HG02943 (cell line): ENCODE measurements at regions not wholly inside any gene's neighbourhood (a gene's known extent, or its start where the extent isn't known, plus 50 kb on each side); places are given as distances from the start of the nearest gene placed in this dataset.

ENCODE experiments used
- ATAC-seq: cut with Tn5 transposase; IDR thresholded peaks from one replicate; pipeline ENCODE4 v1.9.1; 2021; ENCODE audit warnings: mild to moderate bottlenecking, low read depth, moderate library complexity; ENCODE audit not compliant: unreplicated experiment

DNA sequence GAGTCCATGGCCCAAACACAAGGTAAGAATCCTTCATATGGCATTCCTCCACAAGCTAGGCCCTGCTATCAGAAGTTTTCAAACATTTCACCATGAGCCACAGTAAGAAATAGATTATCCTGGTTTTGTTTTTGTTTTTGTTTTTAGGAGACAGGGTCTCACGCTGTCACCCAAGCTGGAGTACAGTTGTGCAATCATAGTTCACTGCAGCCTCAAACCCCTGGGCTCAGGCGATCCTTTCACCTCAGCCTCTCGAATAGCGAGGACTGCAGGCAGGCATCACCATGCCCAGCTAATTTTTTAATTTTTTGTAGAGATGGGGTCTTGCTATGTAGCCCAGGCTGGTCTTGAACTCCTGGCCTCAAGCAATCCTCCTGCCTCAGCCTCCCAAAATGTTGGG is 218.8 kb downstream of the TOMM20 start:
- no peak for ATAC-seq

DNA sequence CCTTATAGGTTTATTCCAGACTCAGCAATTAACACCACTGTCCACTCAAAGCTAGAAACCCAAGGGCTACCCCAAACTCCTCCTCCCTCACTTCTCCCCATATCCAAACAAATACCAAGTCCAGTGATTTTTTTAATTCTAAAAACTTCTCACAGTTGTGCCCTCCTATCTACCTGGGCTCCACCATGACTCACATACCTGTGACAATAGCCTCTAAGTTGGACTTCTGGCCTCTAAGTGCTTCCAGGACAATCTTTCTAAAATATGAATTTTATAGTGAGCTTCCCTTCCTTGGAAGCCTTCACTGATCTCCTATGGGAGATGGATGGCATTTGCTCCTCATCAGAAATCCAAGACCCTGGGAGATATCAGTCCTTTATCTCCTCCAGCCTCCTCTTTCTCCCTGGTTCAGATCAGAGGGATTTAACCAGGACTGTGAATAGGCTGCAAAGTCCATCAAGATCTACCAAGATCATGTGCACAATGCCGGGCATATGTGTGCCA is 219.3 kb downstream of the TOMM20 start:
- no peak for ATAC-seq

DNA sequence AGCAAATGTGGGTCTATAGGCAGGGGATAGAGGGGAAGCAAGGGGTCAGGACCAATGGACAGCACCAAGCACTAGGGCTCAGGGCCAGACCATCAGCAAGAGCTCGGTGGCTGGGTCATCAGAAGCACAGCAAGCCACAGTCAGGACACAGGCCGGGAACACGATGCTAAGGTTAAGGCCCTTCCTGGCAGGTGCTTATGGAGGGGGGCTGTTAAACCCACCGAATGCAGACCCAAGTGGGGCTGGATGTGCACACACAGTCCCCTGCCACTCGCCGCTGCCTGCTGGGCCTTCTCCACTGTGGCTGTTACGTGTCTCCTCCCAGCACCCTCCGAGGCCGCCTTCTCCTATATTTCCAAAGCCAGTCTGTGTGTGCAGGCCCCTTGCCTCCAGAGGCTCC is 220.1 kb downstream of the TOMM20 start:
- no peak for ATAC-seq

DNA sequence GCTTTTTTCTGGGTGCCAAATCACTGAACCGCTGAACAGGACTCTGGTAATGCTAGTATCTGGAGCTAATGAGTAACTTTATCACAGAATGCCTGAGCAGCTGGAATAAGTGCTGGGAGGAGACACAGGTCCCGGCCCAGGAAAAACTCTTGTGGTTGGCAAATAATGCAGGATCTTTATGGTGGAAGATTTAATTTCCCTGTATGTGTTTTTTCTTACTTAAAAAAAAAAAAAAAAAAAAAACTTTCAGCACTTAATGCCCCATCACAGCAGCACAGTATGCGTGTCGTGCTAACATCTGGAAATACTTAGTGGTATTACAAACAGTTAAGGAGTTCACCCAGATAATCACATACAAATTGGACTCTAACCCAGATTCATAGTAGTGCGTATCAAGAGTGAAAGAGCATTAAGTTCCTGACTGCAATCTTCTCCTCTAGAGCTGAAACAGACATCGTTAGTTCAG is 220.7 kb downstream of the TOMM20 start:
- ATAC-seq, result no peak

DNA sequence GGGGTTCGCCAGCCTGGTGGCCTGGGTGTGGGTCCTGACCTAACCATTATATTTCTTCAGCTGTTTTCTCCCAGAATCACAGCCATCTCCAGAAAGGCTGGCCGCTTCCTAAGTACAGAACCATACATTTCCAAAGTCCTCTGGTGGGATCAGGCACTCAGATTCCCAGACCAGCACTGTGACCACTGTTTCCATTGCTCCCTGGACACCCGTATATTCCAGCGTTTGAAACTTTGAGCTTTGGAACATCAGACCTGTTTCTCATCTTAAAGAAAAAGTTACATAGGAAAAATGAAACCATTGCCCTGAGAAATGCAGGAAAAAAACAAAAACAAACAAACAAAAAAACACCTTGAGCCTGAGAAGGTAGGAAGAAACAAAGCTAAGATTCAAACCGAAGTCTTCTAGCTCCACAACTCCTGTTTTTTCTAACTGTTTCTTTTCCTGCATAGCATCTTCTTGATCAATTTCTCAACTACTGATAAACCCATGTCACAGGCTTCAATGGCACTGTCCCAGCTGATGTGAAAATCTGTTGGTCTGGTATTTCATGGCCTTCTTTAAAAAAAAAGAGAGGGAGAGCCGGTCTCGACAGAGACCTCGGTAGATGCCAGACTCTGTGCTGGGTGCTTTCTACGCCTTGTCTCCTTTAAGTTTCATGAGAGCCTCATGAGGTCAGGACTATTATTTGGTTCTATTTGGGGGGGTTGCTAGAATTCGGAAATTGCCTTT is 221.3 kb downstream of the TOMM20 start:
- ATAC-seq, result no peak

DNA sequence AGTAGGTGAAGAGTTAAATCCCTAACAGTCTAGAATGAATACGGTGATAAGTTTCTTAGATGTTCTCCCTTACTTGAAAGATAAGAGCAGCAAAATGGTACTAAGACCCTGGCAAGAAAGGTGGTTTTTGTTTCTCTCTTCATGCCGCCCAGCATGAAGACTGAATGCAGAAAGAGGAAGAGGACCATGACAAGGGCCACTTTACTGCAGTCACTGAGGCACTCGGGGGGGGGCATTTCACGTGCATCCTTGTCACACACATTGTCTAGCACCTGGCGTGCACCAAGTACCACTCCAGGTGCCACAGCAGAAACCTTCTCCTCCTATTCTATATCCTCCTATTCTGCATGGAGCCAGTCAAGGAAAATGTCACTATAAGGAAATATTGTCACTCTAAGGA is 222.0 kb downstream of the TOMM20 start:
- no peak for ATAC-seq

DNA sequence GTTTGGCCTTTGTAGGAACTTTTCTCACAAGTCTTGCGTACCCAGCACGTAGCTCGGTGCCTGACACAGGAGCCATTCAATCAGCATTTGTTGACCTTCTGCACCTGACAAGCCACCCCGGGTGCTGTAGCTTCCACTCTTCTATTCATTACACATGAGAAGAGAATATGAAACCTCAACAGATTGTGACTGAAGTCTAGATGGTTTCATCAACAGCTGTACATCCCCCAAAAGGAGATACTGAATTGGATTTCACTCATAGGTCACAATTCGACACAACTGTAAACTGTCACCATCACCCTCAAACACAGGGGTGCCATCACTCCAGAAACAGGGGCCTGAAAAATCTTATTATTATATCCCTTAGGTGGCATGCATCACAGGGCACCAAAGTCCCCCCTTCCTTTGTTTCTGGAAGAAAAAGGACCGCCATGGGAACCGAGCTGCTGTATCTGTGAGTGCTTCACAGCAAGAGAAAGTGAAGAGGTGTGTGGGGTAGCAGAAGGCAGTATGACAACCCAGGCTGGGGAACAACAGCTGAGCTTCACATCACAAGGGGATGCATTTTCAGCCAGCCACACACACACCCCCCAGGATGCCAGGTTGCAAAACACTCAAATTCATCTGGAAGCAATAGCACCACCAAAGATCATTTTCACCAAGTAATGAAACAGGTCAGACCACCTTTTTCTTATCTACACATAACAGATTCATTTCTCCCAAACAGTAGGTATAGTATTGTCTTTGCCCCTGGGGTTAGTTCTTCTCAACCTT is 225.7 kb downstream of the TOMM20 start:
- no peak for ATAC-seq

DNA sequence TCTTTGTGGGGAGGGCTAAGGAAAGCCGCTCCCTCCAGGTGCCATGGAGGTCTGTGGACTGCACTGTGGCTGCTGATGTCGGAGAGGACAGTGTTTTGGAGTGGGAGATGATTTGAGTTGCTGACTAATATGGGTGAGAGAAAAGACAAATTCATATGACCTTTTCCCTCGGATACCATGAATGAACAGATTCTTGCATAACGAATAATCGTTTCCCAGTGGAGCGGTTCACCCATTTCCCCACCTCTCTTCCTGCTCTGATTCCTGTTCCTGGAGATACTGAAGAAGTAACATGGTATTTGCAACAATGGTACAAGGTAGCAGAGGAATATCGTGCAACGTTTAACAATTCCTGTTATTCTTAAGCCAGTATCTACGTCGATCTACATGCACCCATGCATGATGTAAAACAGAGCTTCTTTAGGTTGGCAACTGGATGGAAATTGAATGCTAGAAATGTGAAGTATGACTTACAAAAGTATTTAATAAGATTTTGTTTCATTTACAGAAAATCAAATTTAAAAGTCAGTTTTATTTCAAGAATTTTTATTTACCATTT is 227.1 kb downstream of the TOMM20 start:
- ATAC-seq, result no peak

DNA sequence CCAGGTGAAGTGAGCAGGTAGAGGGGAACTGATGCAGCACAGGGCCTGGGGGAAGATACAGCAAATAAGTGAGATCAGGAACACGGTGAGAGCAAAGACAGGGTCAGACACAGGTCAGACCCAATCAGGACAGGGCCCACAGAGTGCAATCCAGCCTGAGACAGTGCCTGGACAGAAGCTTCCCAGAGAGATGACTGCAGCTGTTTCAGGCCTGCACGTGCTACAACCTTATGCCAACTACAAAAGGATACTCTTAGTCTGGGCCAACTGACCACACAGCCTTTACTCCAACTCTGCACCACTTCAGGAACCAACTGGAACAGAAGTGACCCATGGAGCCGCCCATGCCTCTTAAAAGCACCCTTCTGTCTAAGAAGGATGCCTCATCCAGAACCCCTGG is 228.0 kb downstream of the TOMM20 start:
- no peak for ATAC-seq

DNA sequence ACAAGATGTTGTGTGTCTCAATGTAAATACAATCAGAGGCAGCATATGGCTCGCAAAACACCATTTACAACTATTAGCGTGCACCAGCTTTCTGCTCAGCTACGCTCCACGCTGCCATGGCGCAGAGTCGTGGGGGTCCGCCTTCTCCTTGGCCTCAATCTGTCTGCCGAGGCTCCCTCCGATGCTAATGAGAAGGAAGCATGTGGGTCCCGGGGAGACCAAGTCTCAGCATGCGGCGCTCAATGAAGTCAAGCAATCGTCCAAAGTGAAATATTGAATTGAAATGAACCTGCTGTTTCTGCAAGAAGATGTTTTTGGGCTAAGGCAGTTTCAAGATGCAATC is 228.9 kb downstream of the TOMM20 start:
- no peak for ATAC-seq

DNA sequence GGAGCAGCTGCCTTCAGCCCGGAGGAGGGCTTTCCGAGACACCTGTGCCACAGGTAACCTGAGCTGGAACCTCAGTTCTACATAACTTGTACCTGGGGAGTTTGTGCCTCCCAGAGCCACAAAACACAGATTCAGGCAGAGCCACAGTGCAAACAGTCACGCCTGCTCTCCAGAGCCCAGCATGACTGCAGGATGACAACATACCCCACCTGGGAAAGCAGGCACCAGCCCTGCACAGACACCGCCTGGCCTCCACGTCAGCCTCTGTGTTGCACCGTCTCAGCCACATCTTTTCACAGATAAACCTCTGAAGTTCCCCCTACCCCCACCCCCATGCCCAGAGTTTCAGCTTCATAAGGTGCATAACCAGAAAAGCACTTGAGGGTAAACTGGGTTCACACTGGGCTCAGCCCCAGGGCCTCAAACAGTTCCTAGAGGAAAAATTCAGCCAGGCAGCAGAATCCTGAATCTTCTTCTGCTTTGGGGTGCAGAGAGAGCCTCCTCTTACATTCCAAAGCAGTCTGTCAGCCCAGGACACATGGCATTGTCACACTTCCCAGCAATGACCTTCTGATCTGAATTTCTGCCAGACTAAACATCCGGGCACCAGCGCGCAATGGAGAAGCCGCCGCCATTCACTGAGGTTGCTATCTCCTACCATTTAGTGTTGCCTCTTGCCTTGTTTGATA is 229.5 kb downstream of the TOMM20 start:
- ATAC-seq, result no peak

DNA sequence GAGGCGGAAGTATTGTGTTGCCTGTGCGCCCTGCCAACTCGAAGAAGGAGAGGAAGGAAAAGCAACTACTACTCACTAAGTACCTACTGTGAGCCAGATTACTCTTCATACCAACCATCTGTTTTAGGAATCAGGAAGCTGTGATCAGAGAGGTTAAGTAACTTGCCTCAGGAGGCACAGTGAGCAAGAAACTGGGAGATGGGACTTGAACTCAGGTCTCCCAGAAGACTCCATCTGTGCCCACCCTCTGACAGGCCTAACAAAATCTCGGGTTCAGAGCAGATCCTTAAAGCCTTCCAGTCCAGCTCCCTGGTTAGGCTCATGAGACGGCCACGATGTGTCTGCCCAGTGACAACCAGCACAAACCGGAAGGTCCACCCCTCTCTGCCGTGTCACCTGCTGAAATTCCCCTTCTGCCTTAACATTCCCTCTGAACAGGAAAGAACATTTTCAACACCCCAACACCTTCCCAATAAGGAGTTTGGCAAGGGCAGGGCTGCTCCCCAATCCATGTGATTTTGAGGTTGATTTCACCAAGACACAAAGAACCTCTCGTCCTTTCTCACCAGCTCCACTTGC is 230.1 kb downstream of the TOMM20 start:
- no peak for ATAC-seq

DNA sequence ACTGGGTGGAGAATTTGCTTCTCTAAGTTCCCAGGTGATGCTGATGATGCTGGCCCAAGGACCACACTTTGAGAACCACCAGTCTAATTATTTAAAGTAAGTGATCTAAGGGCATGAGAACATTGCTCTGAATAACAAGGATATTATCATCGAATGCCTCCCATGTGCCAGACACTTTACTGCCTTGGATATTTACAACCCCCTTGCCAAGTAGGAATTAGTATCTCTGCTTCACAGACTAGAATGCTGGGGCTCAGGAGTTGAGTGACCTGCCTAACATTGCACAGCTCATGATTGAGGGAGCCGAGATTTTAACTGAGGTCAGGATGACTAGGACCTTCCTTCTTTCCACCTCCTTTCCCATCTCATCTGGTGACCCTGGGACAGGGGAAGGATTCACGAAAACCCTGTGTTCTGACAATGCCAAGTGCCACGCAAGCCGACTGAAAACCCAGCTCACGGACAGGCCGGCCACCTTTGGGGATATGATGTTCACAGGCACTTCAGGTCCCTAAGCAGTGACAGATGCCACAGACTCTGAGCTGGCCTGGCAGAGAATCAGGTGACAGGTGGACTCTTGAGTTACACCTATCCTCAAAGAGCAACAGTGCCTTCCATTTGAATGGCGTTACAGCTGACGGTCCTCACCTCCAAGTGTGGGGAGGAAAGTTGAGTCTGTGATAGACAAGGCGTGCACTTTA is 230.7 kb downstream of the TOMM20 start:
- no peak for ATAC-seq

DNA sequence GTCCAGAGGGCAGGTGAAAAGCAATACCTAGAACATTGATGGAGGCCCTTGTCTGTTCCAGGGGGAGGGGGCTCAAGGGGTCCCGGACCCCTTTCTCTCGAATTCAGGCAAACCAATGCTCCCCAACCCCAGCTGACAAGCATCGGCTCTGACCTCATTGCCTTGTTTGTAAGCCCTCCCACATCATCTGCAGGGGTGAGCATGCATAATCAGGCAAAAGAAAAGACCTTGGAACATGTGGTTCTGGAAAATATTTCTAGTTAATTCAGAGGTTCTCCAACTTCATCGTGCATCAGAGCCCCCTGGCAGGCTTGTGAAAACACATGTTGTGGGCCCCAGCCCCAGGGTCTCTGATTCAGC is 231.3 kb downstream of the TOMM20 start:
- no peak for ATAC-seq

DNA sequence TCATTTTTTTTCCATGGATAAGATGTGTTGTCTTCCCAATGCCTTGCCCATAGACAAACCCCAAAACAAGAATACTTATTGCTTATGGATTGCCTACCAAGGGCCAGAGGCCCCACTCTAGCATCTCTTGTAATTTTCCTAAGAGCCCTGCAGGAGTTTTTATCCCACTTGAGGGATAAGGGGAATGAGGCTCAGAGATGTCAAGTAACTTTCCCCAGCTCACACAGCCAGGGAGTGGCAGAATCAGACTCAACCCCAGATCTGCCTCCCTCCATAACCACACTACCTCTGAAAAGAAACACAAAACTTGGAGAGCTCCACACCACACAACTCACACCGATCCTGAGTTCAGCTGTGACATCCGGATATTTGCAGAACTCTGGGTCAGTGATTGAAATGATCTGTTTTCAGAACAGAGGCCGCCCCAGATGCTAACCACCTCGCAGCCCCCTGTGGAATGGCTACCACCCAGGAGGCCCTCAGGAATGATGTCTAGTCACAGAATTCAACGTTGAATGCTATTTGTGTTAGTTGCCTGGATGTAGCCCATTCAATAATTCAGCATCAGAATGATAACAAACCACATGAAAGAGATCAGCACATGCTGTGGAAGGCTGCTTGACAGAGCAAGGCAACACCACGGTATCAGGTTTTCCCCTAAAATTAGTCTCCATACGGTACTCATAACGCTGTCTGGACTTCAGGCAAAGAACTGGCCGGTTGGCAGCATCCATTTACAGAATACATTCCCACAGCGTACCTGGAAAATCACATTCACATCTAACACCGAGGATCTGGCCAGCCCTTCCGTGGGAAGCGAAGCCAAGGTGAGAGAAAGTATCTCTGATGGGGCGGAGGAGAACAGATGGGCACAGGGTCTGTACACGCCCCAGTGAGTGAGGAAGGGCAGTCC is 231.9 kb downstream of the TOMM20 start:
- no peak for ATAC-seq

DNA sequence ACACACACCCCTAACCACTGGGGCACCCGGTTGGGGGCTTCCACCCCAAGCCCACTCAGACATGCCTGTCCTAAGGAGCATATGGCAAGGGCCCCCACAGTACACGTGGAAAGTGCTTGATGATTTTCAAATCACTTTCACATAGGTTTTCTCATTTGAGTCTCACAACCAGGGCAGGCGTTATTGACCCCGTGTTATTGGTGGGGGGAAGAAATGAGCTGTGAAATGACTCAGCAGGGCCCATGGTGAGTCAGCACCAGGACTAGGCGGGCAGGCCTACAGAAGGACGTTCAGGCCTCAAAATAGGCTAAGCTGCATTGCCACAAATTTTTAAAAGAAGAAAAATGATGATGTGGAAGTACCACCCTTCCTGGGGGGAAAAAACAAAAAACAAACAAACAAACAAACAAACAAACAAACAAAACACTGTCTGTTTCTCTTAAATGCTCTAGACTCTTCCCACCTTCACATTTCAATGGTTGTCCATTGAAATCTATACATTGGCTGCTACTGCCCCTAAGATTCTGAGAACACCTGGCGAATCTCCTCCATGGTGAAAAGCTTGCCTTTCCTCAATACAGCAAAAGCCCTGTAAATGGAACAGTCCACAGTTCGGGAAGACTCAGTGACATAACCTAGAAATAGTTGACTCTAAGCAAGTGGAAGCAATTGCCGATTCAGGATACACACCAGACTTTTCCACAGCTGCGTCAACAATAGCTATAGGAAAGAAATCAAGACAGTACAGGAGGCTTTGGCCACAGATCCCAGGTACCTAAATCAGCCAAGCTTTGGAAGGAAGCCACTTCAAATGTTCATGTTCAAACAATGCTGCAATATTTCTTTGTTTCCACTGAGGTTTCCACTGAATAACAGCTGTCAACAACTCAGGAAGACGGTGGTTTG is 234.7 kb downstream of the TOMM20 start:
- no peak for ATAC-seq

DNA sequence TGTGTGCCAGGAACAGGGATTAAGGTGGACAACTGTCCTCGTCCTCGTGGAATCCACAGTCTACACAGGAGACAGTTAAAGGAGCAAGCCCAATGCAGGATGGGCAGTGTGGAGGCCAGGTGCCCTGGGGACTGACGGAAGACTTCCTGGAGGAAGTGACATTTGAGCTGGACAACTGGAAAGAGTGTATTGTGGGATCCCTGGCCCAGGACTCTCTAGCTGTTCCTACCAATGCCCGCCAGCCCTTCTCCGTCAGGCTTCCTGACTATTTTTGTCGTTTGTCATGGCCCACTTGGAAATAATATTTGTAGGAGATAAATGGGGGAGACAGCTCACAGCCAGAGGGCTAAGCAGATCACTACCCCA is 235.3 kb downstream of the TOMM20 start:
- no peak for ATAC-seq

DNA sequence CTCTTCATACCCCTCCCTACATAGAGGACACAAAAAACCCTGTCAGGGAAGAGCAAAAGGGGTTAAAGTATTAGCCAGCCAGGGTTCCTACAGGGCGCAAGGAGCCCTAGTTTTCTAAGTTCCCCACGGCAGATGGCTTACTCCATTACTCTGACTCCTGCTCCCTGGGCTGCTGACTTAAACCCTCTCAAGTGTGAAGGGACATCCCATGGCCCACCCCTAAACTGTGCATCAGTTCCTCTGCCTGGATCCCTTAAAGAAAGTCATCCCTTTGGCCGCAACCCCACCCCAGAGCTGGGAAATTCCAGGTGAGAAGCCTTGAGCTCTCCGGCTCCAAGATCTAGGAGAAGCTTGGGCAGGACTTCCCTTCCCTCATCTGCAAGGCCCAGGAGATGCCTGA is 236.0 kb downstream of the TOMM20 start:
- ATAC-seq, result no peak
